Parathyroid adenoma (tissue), 2 donors: ENCODE measurements at regions not wholly inside any gene's neighbourhood (a gene's known extent, or its start where the extent isn't known, plus 50 kb on each side); places are given as distances from the start of the nearest gene placed in this dataset.
"Not testable (repeated sequence)": the region's sequence is repeated elsewhere in the genome, so short reads cannot be mapped to it uniquely, and the experiment has no call there.

ENCODE experiments used
- H2AFZ ChIP-seq: fragments of 300-600 bp; sonication (generic); one replicate; pipeline ENCODE4 v1.7.0; 2017; ENCODE audit warnings: antibody characterized with exemption, mild to moderate bottlenecking
- H3K27ac ChIP-seq: fragments of 300-600 bp; sonication (generic); one replicate; pipeline ENCODE4 v1.7.0; 2017
- H3K27me3 ChIP-seq: fragments of 300-600 bp; sonication (generic); one replicate; pipeline ENCODE4 v1.7.0; 2017; ENCODE audit warnings: low read length; ENCODE audit not compliant: control insufficient read depth, insufficient read depth
- H3K36me3 ChIP-seq: fragments of 300-600 bp; sonication (generic); one replicate; pipeline ENCODE4 v1.7.0; 2017; ENCODE audit warnings: low read length; ENCODE audit not compliant: control insufficient read depth, insufficient read depth
- H3K4me1 ChIP-seq: fragments of 300-600 bp; sonication (generic); one replicate; pipeline ENCODE4 v1.7.0; 2017; ENCODE audit warnings: control low read depth
- H3K4me2 ChIP-seq: fragments of 300-600 bp; sonication (generic); one replicate; pipeline ENCODE4 v1.7.0; 2017; ENCODE audit warnings: low read length
- H3K4me3 ChIP-seq: fragments of 300-600 bp; sonication (generic); one replicate; pipeline ENCODE4 v1.7.0; 2017; ENCODE audit warnings: low read depth, low read length
- H3K79me2 ChIP-seq: fragments of 300-600 bp; sonication (generic); one replicate; pipeline ENCODE4 v1.7.0; 2017; ENCODE audit warnings: control low read depth
- H3K9ac ChIP-seq: fragments of 300-600 bp; sonication (generic); one replicate; pipeline ENCODE4 v1.7.0; 2017; ENCODE audit warnings: mild to moderate bottlenecking
- H3K9me3 ChIP-seq: fragments of 300-600 bp; sonication (generic); one replicate; pipeline ENCODE4 v1.7.0; 2017; ENCODE audit warnings: low read length; ENCODE audit not compliant: control insufficient read depth
- TF ChIP-seq, protein P1 (sequence below): fragments of 300-600 bp; sonication (generic); IDR thresholded peaks from one replicate; pipeline ENCODE4 v1.7.0; 2017; ENCODE audit warnings: antibody characterized with exemption, mild to moderate bottlenecking
- donor health status: primary hyperparathyroidism.

DNA sequence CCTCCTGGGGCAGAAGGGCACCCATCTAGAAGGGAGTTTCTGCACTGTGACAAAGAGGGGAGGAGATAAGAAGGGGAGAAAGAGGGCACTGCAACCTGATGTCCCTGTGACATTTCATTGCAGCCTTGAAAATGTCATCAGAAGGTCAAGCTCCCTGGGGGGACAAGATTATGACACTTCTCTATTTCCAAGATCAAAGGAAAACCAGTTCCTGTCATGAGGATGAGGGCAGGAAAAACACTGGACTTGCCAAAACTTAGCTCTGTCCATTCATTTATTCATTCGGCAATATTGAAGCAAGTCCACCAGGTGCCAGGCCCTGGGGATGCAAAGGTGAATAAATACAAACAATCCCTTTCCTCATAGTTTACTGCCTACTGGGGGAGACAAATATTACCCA, 138.4 kb upstream of the CDKN3 start:
- TF ChIP-seq, protein P1, sequence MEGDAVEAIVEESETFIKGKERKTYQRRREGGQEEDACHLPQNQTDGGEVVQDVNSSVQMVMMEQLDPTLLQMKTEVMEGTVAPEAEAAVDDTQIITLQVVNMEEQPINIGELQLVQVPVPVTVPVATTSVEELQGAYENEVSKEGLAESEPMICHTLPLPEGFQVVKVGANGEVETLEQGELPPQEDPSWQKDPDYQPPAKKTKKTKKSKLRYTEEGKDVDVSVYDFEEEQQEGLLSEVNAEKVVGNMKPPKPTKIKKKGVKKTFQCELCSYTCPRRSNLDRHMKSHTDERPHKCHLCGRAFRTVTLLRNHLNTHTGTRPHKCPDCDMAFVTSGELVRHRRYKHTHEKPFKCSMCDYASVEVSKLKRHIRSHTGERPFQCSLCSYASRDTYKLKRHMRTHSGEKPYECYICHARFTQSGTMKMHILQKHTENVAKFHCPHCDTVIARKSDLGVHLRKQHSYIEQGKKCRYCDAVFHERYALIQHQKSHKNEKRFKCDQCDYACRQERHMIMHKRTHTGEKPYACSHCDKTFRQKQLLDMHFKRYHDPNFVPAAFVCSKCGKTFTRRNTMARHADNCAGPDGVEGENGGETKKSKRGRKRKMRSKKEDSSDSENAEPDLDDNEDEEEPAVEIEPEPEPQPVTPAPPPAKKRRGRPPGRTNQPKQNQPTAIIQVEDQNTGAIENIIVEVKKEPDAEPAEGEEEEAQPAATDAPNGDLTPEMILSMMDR, result no peak
- H3K27ac ChIP-seq, result no peak overlapping the region
- H3K4me3 ChIP-seq, result no peak overlapping the region
- no peaks in the 10 kb centered on the region for H3K79me2 ChIP-seq
- no peaks in the 10 kb centered on the region for H3K27me3 ChIP-seq
- H3K4me2 ChIP-seq, result no peak overlapping the region
- H3K9me3 ChIP-seq, result no peaks in the 10 kb centered on the region
- H3K4me1 ChIP-seq, result no peaks in the 10 kb centered on the region
- H2AFZ ChIP-seq, result no peak overlapping the region
- no peak overlapping the region for H3K9ac ChIP-seq
- H3K36me3 ChIP-seq, result no peaks in the 10 kb centered on the region

DNA sequence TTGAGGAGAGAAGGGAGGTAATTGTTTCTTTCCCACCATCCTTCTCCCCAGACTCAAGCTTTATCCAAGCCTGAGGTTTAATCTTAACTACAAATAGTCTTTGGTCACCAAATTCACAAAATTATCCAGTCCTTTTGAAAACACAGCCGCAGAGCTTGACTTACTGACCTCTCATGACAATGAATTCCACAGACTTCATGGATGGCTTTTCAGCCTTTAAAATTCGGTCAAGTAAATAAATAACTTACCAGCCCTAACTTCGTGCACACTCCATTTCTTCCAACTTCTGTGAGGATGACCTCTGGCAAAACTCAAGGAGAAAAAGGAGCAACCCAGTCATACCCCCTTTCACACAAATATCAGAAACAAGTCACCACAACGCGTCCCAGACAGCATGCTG, 137.0 kb upstream of the CDKN3 start:
- H3K27me3 ChIP-seq, result no peaks in the 10 kb centered on the region
- TF ChIP-seq, protein P1, result no peak

DNA sequence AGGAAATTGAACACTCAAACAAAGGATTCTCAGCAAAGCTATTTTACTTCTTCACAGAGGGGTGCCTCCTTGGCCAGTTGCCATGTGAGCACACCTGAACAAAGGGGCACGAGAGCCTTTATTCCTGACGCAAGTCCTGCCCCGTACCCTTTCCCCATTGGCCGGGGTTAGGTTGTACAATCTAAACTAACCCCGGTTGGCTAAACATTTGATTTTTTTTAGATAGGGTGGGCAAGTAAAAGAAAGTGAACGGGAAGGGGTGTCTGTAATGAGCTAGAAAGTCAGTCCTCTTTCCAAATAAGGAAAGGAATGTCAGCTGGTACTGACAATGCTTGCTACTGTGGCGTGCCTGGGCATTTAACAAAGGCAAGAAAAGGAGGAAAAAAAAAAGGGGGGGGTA, 135.5 kb upstream of the CDKN3 start:
- H3K9ac ChIP-seq, result no peak overlapping the region
- H3K4me3 ChIP-seq, result no peak overlapping the region
- H3K4me2 ChIP-seq, result no peak overlapping the region
- H3K9me3 ChIP-seq, result no peaks in the 10 kb centered on the region
- H3K79me2 ChIP-seq, result no peaks in the 10 kb centered on the region
- no peaks in the 10 kb centered on the region for H3K4me1 ChIP-seq
- H3K27me3 ChIP-seq, result no peaks in the 10 kb centered on the region
- no peaks in the 10 kb centered on the region for H3K36me3 ChIP-seq
- TF ChIP-seq, protein P1, result no peak
- no peak overlapping the region for H2AFZ ChIP-seq
- no peak overlapping the region for H3K27ac ChIP-seq

More for the DNA sequence above, 137.0 kb upstream of the CDKN3 start:
- Histone ChIP-seq H3K79me2 (no peaks in the 10 kb centered on the region), H3K9me3 (no peaks in the 10 kb centered on the region), H2AFZ (no peak overlapping the region), H3K4me3 (no peak overlapping the region), H3K9ac (no peak overlapping the region), H3K36me3 (no peaks in the 10 kb centered on the region), H3K4me1 (no peaks in the 10 kb centered on the region), H3K4me2 (no peak overlapping the region), H3K27ac (no peak overlapping the region)

DNA sequence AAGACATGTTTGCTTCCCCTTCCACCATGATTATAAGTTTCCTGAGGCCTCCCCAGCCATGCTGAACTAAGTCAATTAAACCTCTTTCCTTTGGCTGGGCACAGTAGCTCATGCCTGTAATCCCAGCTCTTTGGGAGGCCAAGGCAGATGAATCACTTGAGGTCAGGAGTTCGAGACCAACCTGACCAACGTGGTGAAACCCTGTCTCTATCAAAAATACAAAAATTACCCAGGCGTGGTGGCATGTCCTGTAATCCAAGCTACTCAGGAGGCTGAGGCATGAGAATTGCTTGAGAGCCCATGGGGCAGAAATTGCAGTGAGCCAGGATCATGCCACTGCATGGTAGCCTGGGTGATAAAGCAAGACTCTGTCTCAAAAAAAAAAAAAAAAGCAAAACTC, 130.2 kb upstream of the CDKN3 start:
- not testable (repeated sequence) for H3K27ac ChIP-seq, H3K9ac ChIP-seq, H3K4me1 ChIP-seq, H3K79me2 ChIP-seq, H3K27me3 ChIP-seq, H3K9me3 ChIP-seq, H3K36me3 ChIP-seq, H2AFZ ChIP-seq, H3K4me3 ChIP-seq, H3K4me2 ChIP-seq

DNA sequence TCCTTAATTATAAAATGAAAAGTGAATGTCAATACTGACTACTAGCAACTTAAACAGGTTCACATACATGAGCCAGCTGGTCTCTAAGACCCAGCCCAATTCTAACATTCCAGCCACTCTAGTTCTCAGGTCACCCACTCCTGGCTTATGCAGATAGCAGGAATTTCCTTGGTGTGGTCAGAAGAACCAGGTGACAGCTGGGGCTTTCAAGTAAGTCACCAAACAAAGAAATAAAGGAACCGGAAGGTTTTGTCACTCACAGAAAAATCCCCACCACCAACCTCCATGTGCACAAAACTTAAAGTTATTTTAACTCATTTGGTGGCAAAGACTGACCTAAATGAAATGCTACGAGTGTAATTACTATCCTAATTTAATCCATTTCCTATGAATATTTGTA, 129.6 kb upstream of the CDKN3 start:
- TF ChIP-seq, protein P1, result no peak
- H3K36me3 ChIP-seq, result no peaks in the 10 kb centered on the region

More for the DNA sequence above, 129.6 kb upstream of the CDKN3 start:
- H3K4me3 ChIP-seq, result no peak overlapping the region
- H3K4me1 ChIP-seq, result no peaks in the 10 kb centered on the region
- H3K27me3 ChIP-seq, result no peaks in the 10 kb centered on the region
- no peak overlapping the region for H3K27ac ChIP-seq
- no peak overlapping the region for H3K4me2 ChIP-seq
- H3K9ac ChIP-seq, result no peak overlapping the region
- no peaks in the 10 kb centered on the region for H3K79me2 ChIP-seq
- H2AFZ ChIP-seq, result no peak overlapping the region
- H3K9me3 ChIP-seq, result no peaks in the 10 kb centered on the region
